Progenitor cell of endocrine pancreas (in vitro differentiated cells): ENCODE measurements at regions not wholly inside any gene's neighbourhood (a gene's known extent, or its start where the extent isn't known, plus 50 kb on each side); places are given as distances from the start of the nearest gene placed in this dataset.

ENCODE experiments used
- DNase-seq: peaks from one replicate; pipeline ENCODE4 v3.0.0; 2021; ENCODE audit warnings: low spot score; ENCODE audit not compliant: unreplicated experiment
- H3K27ac Mint-ChIP-seq: 2 replicates; pipeline ENCODE4 v1.8.0; 2021; ENCODE audit warnings: mild to moderate bottlenecking, moderate library complexity, mixed read lengths
- H3K27me3 Mint-ChIP-seq: 2 replicates; pipeline ENCODE4 v1.8.0; 2021; ENCODE audit warnings: mixed read lengths
- H3K36me3 Mint-ChIP-seq: 2 replicates; pipeline ENCODE4 v1.8.0; 2022; ENCODE audit warnings: mixed read lengths; ENCODE audit not compliant: insufficient read depth
- H3K4me1 Mint-ChIP-seq: 2 replicates; pipeline ENCODE4 v1.8.0; 2021; ENCODE audit warnings: low read depth, mixed read lengths
- H3K4me3 Mint-ChIP-seq: 2 replicates; pipeline ENCODE4 v1.8.0; 2021; ENCODE audit warnings: low read depth, mild to moderate bottlenecking, moderate library complexity, mixed read lengths
- H3K9me3 Mint-ChIP-seq: 2 replicates; pipeline ENCODE4 v1.8.0; 2021; ENCODE audit warnings: low read depth, mixed read lengths
- TF ChIP-seq, protein P1 (sequence below): fragments of 200-600 bp; sonication (generic); IDR thresholded peaks from one replicate; pipeline ENCODE4 v1.5.0; 2021; ENCODE audit warnings: antibody characterized with exemption, mild to moderate bottlenecking; ENCODE audit not compliant: unreplicated experiment

- no peak overlapping the region for H3K4me3 Mint-ChIP-seq
- peak overlapping the region; percentile 63 for H3K27ac Mint-ChIP-seq
- H3K36me3 Mint-ChIP-seq: no peaks in the 10 kb centered on the region
- H3K9me3 Mint-ChIP-seq: peaks cover 7% of the 10 kb centered on the region
- no peak for DNase-seq
- TF ChIP-seq, protein P1, sequence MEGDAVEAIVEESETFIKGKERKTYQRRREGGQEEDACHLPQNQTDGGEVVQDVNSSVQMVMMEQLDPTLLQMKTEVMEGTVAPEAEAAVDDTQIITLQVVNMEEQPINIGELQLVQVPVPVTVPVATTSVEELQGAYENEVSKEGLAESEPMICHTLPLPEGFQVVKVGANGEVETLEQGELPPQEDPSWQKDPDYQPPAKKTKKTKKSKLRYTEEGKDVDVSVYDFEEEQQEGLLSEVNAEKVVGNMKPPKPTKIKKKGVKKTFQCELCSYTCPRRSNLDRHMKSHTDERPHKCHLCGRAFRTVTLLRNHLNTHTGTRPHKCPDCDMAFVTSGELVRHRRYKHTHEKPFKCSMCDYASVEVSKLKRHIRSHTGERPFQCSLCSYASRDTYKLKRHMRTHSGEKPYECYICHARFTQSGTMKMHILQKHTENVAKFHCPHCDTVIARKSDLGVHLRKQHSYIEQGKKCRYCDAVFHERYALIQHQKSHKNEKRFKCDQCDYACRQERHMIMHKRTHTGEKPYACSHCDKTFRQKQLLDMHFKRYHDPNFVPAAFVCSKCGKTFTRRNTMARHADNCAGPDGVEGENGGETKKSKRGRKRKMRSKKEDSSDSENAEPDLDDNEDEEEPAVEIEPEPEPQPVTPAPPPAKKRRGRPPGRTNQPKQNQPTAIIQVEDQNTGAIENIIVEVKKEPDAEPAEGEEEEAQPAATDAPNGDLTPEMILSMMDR: no peak
- no peaks in the 10 kb centered on the region for H3K27me3 Mint-ChIP-seq
- H3K4me1 Mint-ChIP-seq: peaks cover 8% of the 10 kb centered on the region
Measured at GRCh38 chrX:42246814-42247213, 323.5 kb upstream of the CASK start.

DNA sequence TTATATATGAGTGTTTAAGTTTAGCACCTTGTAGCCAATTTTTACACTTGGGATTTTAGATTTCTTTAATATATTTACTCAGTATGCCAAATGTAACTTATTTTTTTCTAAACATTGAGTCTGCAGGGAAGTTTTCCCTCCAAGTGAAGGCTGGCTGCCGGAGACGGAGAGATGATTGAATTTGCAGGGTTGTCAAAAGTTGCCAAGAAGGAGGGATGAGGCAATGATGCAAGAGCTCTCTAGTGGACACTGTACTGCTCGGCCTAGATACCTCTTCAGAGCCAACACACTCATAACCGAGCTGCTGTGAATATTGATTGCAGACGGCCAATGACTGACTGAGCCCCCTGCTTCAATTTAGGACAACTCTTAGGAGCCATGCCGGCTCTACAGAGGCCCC lies 318.6 kb upstream of the CASK start:
- H3K36me3 Mint-ChIP-seq: no peaks in the 10 kb centered on the region
- no peak overlapping the region for H3K27ac Mint-ChIP-seq
- no peaks in the 10 kb centered on the region for H3K27me3 Mint-ChIP-seq
- H3K4me1 Mint-ChIP-seq: peaks cover 5% of the 10 kb centered on the region
- H3K9me3 Mint-ChIP-seq: peaks cover 13% of the 10 kb centered on the region
- DNase-seq: no peak
- TF ChIP-seq, protein P1: no peak
- no peak overlapping the region for H3K4me3 Mint-ChIP-seq

- TF ChIP-seq, protein P1: no peak
- DNase-seq: no peak
- Mint-ChIP-seq H3K36me3 (no peaks in the 10 kb centered on the region), H3K27ac (no peak overlapping the region), H3K4me1 (peaks cover 2% of the 10 kb centered on the region), H3K4me3 (no peak overlapping the region), H3K27me3 (no peaks in the 10 kb centered on the region), H3K9me3 (peaks cover 17% of the 10 kb centered on the region)
Measured at GRCh38 chrX:42241421-42241820, 318.1 kb upstream of the CASK start.

GRCh38 chrX:42237956-42238355 lies 314.6 kb upstream of the CASK start:
- Mint-ChIP-seq H3K36me3 (no peaks in the 10 kb centered on the region), H3K9me3 (peaks cover 23% of the 10 kb centered on the region), H3K4me1 (no peaks in the 10 kb centered on the region), H3K27ac (no peak overlapping the region), H3K4me3 (no peak overlapping the region), H3K27me3 (no peaks in the 10 kb centered on the region)
- no peak for DNase-seq
- TF ChIP-seq, protein P1: no peak

DNA sequence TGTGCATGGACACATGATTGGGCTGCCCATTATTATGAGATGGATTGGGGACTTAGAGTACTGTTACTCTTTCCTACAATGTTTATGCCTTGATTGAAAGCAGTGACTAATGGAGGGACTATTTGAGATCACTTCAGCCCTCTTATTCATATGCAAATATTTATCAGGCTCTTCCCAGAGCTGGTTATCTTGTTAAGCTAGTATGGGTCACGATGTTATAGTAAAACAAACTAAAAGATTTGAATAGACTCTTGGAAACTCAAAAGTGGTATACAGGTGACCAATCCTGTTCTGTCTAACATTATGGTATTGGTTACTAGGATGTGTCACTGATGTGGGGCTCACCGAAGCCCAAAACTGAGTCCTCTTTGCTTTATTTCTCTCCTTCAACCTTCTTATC lies 306.2 kb upstream of the CASK start:
- H3K27me3 Mint-ChIP-seq: no peaks in the 10 kb centered on the region
- TF ChIP-seq, protein P1: no peak
- H3K36me3 Mint-ChIP-seq: peaks cover 1% of the 10 kb centered on the region
- H3K9me3 Mint-ChIP-seq: peaks cover 38% of the 10 kb centered on the region
- no peaks in the 10 kb centered on the region for H3K4me1 Mint-ChIP-seq
- no peak overlapping the region for H3K27ac Mint-ChIP-seq
- no peak overlapping the region for H3K4me3 Mint-ChIP-seq
- DNase-seq: no peak
